Glutamatergic neuron (in vitro differentiated cells): ENCODE measurements at regions not wholly inside any gene's neighbourhood (a gene's known extent, or its start where the extent isn't known, plus 50 kb on each side); places are given as distances from the start of the nearest gene placed in this dataset.
"Not testable (repeated sequence)": the region's sequence is repeated elsewhere in the genome, so short reads cannot be mapped to it uniquely, and the experiment has no call there.

Source experiments
- DNase-seq: peaks from one replicate; pipeline ENCODE4 v3.0.0; 2022
- H3K27ac Mint-ChIP-seq: one replicate; pipeline ENCODE4 v1.8.0; 2020; ENCODE audit warnings: mild to moderate bottlenecking, mixed read lengths, inconsistent platforms; ENCODE audit not compliant: unreplicated experiment
- H3K27me3 Mint-ChIP-seq: one replicate; pipeline ENCODE4 v1.8.0; 2020; ENCODE audit warnings: mild to moderate bottlenecking, moderate library complexity, mixed read lengths, inconsistent platforms; ENCODE audit not compliant: unreplicated experiment
- H3K36me3 Mint-ChIP-seq: one replicate; pipeline ENCODE4 v1.8.0; 2020; ENCODE audit warnings: mild to moderate bottlenecking, mixed read lengths, inconsistent platforms; ENCODE audit not compliant: unreplicated experiment
- H3K4me1 Mint-ChIP-seq: one replicate; pipeline ENCODE4 v1.8.0; 2020; ENCODE audit warnings: mild to moderate bottlenecking, low read depth, mixed read lengths, inconsistent platforms; ENCODE audit not compliant: unreplicated experiment
- H3K4me3 Mint-ChIP-seq: one replicate; pipeline ENCODE4 v1.8.0; 2020; ENCODE audit warnings: mild to moderate bottlenecking, mixed read lengths, inconsistent platforms; ENCODE audit not compliant: unreplicated experiment
- H3K9me3 Mint-ChIP-seq: one replicate; pipeline ENCODE4 v1.8.0; 2020; ENCODE audit warnings: mild to moderate bottlenecking, moderate library complexity, mixed read lengths, inconsistent platforms; ENCODE audit not compliant: unreplicated experiment
- TF ChIP-seq, protein P1 (sequence below): fragments of 200-600 bp; sonication (generic); IDR thresholded peaks from one replicate; pipeline ENCODE4 v1.5.0; 2021; ENCODE audit not compliant: partially characterized antibody, unreplicated experiment

DNA sequence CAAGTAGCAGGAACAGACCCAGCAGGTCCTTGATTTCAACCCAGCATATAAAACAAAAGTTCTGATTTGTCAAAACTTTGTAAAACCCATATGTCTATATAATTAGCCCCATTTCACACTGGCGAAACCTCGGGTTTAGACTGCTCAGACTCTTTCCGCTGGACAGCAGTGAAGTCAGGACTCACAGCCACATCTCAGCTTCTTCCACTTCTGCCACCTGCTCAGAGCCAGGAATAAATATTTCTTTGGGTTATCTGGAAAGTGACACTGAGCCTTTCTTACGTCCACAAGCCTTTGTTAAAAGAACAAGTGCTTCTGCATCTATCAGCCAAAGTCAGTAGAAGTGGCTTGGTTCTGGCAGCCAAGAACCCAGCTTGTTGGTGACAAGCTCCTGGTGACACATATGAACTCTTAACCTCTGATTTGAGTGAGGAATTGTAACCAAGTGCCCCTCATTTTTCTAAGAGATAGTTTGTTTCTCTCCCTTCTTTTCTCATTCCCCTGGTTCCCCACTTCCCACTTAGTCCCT is 118.1 kb upstream of the CHD2 start:
- Mint-ChIP-seq H3K4me1 (no peaks in the 10 kb centered on the region), H3K27ac (no peak overlapping the region), H3K4me3 (no peak overlapping the region)

GRCh38 chr15:92787116-92787515 is 113.0 kb upstream of the CHD2 start:
- Mint-ChIP-seq H3K27me3 (no peaks in the 10 kb centered on the region), H3K4me3 (no peak overlapping the region)

More for the DNA sequence above, 118.1 kb upstream of the CHD2 start:
- TF ChIP-seq, protein P1, sequence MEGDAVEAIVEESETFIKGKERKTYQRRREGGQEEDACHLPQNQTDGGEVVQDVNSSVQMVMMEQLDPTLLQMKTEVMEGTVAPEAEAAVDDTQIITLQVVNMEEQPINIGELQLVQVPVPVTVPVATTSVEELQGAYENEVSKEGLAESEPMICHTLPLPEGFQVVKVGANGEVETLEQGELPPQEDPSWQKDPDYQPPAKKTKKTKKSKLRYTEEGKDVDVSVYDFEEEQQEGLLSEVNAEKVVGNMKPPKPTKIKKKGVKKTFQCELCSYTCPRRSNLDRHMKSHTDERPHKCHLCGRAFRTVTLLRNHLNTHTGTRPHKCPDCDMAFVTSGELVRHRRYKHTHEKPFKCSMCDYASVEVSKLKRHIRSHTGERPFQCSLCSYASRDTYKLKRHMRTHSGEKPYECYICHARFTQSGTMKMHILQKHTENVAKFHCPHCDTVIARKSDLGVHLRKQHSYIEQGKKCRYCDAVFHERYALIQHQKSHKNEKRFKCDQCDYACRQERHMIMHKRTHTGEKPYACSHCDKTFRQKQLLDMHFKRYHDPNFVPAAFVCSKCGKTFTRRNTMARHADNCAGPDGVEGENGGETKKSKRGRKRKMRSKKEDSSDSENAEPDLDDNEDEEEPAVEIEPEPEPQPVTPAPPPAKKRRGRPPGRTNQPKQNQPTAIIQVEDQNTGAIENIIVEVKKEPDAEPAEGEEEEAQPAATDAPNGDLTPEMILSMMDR, result no peak
- Mint-ChIP-seq H3K9me3 (no peaks in the 10 kb centered on the region), H3K36me3 (no peaks in the 10 kb centered on the region), H3K27me3 (no peaks in the 10 kb centered on the region)
- DNase-seq, result no peak

DNA sequence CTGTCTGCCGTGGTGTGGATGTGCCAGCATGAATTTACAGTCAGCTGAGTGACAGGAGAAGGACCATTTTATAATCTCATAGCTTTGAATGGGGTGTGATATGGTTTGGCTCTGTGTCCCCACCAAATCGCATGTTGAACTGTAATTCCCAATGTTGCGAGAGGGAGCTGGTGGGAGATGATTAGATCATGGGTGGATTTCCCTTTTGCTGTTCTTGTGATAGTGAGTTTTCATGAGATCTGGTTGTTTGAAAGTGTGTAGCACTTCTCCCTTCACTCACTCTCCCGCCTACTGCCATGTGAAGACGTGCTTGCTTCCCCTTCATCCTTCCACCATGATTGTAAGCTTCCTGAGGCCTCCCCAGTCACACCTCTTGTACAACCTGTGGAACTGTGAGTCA is 111.9 kb upstream of the CHD2 start:
- Mint-ChIP-seq H3K4me1 (no peaks in the 10 kb centered on the region), H3K27me3 (no peaks in the 10 kb centered on the region), H3K9me3 (peaks cover 1% of the 10 kb centered on the region), H3K36me3 (no peaks in the 10 kb centered on the region), H3K27ac (no peak overlapping the region), H3K4me3 (no peak overlapping the region)
- TF ChIP-seq, protein P1, result no peak
- no peak for DNase-seq

More at GRCh38 chr15:92787116-92787515, 113.0 kb upstream of the CHD2 start:
- Mint-ChIP-seq H3K9me3 (peaks cover 1% of the 10 kb centered on the region), H3K36me3 (no peaks in the 10 kb centered on the region), H3K27ac (no peak overlapping the region), H3K4me1 (no peaks in the 10 kb centered on the region)
- DNase-seq, result no peak
- TF ChIP-seq, protein P1, result no peak

GRCh38 chr15:92788793-92789192 is 111.3 kb upstream of the CHD2 start:
- H3K4me1 Mint-ChIP-seq, DNase-seq, H3K27me3 Mint-ChIP-seq, H3K9me3 Mint-ChIP-seq, H3K36me3 Mint-ChIP-seq, H3K27ac Mint-ChIP-seq: not testable (repeated sequence)
- peak overlapping the region; percentile 46 for H3K4me3 Mint-ChIP-seq

GRCh38 chr15:92796161-92796611 is 103.9 kb upstream of the CHD2 start:
- H3K9me3 Mint-ChIP-seq, result peaks cover 5% of the 10 kb centered on the region
- no peak overlapping the region for H3K27ac Mint-ChIP-seq
- TF ChIP-seq, protein P1, result no peak
- no peaks in the 10 kb centered on the region for H3K36me3 Mint-ChIP-seq
- H3K4me1 Mint-ChIP-seq, result peaks cover 2% of the 10 kb centered on the region
- no peak for DNase-seq
- H3K27me3 Mint-ChIP-seq, result peaks cover 3% of the 10 kb centered on the region
- H3K4me3 Mint-ChIP-seq, result no peak overlapping the region
